GM21717 (cell line): ENCODE measurements at regions not wholly inside any gene's neighbourhood (a gene's known extent, or its start where the extent isn't known, plus 50 kb on each side); places are given as distances from the start of the nearest gene placed in this dataset.
"Not testable (repeated sequence)": the region's sequence is repeated elsewhere in the genome, so short reads cannot be mapped to it uniquely, and the experiment has no call there.

Experiments used
- ATAC-seq: cut with Tn5 transposase; IDR thresholded peaks from one replicate; pipeline ENCODE4 v1.9.1; 2021; ENCODE audit warnings: mild to moderate bottlenecking, moderate library complexity; ENCODE audit not compliant: unreplicated experiment

DNA sequence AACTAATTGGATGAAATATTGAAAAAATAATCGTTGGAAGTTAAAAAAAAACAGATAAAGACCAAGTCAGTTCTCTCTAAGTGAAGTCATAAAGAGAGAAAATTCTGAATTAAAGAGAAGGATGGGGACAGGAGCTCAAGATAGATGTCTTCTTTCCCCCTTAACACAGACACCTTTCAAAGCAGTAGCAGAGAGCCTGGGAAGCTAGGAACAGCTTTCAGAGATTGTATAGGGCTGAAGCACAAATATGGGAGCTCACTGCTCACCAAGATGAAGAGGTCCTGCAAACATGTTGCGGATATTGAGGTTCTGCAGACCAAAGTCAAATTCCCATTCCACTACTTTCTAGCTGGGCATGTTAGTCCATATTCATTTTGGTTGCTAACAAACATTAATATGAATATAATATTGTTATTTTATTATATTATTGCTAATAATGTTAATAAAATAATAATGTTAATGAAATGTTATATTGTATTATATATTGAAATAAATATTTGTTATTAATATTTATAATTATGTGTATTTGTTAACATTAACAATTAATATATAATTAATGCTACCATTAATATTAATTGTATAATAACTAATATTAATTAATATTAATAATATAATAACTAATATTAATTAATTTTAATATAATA, 319.1 kb downstream of the OXSM start:
- no peak for ATAC-seq

DNA sequence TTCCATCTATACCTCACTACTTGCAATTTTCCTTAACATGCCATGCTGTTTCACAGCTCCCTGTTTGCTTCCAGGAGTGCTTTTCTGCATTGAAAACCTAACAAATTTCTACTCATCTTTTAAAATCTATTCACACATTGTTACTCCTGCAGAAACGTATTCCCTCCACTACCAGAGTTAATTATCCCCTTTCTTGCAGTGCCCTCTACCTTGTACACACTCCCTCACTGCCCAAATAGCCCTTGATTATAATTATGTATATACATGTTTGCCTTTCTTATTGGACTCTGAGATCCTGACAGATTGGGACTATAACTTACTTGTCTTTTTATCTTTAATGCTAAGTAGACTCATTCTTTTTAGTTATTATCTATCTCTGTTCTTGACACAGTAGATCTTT, 325.0 kb downstream of the OXSM start:
- ATAC-seq = no peak

GRCh38 chr3:26118165-26118564, 328.3 kb downstream of the OXSM start:
- peak; percentile 66 for ATAC-seq

GRCh38 chr3:26132942-26133341, 343.1 kb downstream of the OXSM start:
- ATAC-seq = no peak

DNA sequence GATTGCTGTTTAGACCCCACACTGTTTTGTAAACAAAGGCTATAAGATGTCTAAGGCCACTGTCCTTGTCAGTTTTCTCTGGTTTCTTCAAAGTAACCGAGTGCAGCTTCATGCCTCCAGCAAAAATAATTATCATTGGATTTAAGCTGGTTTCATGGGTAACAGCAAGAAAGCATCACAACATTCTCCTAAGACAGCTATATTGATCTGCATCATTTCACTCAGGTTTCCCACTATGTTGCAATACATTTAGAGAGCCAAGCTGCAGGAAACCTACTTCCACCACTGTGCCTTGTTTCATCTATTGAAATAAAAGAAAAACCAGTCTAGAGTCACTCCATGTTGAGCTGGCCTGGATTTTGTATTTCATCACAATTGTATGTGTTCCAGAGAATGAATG, 351.4 kb downstream of the OXSM start:
- no peak for ATAC-seq

DNA sequence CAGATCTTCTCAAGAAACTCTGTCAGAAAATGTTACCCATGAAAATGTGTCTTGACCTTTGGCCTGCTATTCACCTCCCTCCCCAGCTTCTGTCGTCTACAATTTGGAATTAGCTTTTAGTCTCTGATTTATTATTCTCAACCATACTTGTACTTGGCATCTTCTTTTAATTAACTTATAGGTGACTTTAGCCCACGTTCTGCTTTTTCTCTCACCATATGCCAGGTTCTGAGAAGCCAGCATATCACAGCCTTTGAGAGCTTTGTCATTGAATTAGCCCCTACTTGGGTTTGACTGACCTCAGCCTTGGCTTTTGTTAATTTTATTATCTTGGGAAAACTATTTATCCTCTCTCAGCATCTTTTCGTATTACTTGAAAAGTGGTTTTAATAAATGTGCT, 355.9 kb downstream of the OXSM start:
- ATAC-seq = no peak

DNA sequence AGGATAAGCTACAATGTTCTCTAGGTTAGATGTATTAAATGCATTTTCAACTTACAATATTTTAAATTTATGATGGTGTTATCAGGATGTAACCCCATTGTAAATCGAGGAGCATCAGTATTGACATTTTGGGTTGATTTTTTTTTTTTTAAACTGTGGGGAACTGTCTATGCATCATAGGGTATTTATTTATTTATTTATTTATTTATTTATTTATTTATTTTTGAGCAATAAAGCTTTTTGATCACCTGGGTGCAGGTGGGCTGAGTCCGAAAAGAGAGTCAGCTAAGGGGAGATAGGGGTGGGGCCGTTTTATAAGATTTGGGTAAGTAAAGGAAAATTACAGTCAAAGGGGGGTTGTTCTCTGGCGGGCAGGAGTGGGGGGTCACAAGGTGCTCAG, 367.5 kb downstream of the OXSM start:
- ATAC-seq = not testable (repeated sequence)

- no peak for ATAC-seq
Measured at GRCh38 chr3:26171006-26171405, 381.1 kb downstream of the OXSM start.

- ATAC-seq = no peak
Measured at GRCh38 chr3:26191556-26191955, 401.7 kb downstream of the OXSM start.

- no peak for ATAC-seq
Measured at GRCh38 chr3:26193558-26193957, 403.7 kb downstream of the OXSM start.

GRCh38 chr3:26196781-26197180, 406.9 kb downstream of the OXSM start:
- no peak for ATAC-seq

DNA sequence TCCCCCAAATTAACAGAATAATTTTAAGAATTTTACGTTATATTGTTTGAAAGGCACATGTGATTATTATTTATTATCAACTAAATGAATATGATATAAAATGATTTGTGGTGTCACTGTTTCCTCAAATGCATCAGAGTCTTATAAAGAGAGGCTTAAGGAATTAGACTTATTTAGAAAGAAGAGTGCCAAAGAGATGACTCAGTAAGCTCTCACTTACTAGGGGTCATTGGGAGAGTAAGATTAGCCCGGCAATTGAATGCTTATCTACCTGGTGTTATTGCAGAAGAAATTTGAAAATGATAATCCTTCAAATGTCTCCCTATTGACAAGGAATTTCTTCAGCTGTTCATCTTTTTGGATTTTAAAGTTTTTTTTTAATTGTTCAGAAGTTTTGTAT, 408.7 kb downstream of the OXSM start:
- no peak for ATAC-seq

DNA sequence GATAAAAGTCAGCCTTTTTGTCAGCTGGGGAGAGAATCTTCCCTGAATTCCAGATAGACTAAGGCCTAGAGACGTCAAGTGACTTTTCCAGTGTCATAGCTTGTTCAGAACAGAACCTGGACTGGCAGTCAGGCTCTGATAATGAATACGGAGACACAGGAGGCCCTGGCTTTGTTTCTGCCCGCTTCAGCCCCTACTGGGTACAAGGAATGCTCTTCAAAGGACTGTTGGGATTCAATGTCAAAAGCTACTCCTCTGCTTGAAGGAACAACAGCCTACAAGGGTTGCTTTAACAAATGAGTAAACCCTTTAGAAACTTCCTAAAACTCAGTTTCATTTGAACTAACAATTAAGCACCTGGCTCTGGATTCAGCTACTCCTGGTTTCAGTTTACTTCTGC, 412.3 kb downstream of the OXSM start:
- ATAC-seq = no peak

DNA sequence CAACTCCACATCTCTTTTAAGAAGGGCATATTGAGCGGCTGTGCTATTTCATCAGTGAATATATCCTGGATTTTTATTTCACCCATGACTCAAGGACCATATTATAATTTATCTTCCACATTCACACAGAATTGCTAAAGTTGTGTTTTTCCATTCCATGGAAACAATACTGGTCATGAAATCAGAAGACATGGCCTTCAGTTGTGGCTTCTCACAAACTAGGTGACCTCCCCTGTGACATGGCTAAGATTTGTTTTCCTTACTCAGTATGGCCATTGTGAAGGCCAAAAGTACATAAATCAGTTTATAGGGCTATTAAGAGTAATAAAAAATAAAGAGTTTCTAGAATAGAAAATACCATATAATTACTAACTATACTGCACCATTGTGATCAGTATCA, 415.6 kb downstream of the OXSM start:
- ATAC-seq = no peak

DNA sequence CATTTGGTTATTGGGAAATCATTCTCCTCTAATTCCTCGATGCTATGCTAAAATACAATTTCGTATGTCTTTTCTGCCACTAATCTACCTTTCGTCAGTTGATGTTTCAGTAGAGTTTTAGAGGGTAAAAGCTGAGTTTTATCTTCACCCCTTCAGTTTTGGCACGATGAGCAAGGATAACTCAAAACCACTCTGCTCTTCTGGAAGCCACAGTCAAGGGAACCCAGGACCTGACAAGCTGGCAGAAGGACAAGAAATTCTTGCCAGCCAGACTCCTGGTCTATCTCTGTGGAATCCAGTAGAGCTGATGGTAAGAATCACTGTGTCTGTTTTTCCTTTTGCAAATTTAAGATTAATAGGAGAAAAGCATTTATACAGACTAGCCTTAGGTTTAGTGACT, 414.4 kb upstream of the LRRC3B start:
- no peak for ATAC-seq

GRCh38 chr3:26229801-26230200, 392.8 kb upstream of the LRRC3B start:
- ATAC-seq = no peak

GRCh38 chr3:26233374-26233773, 389.2 kb upstream of the LRRC3B start:
- ATAC-seq = no peak

- no peak for ATAC-seq
Measured at GRCh38 chr3:26236531-26236930, 386.0 kb upstream of the LRRC3B start.

GRCh38 chr3:26237036-26237682, 385.4 kb upstream of the LRRC3B start:
- ATAC-seq = no peak

DNA sequence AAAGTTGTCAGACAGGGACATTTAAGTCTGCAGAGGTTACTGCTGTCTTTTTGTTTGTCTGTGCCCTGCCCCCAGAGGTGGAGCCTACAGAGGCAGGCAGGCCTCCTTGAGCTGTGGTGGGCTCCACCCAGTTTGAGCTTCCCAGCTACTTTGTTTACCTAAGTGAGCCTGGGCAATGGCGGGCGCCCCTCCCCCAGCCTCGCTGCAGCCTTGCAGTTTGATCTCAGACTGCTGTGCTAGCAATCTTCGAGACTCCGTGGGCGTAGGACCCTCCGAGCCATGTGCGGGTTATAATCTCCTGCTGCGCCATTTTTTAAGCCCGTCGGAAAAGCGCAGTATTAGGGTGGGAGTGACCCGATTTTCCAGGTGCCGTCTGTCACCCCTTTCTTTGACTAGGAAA, 378.0 kb upstream of the LRRC3B start:
- not testable (repeated sequence) for ATAC-seq

- ATAC-seq = no peak
Measured at GRCh38 chr3:26245236-26245635, 377.3 kb upstream of the LRRC3B start.

- ATAC-seq = no peak
Measured at GRCh38 chr3:26246901-26247300, 375.7 kb upstream of the LRRC3B start.

DNA sequence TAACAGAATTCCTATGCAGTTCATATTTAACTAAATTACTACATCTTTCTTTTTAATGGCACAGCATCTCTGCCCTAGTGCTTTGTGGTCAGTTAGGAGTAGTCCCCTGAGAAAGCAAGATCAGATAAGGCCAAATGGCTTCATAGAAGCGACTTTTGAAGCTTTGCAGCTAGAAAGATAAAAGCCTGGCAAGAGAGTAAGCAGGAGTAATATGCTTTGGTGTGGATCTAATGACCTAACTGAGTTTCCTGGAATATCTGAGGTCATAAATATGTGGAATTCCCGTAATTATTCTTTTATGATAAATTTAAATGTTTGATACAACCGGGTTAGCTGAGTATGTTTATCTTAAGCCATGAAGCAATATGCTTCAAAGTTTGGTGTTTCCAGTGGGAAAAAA, 374.9 kb upstream of the LRRC3B start:
- no peak for ATAC-seq
